Fibroblast of skin of left quadriceps (primary cell): ENCODE measurements at regions not wholly inside any gene's neighbourhood (a gene's known extent, or its start where the extent isn't known, plus 50 kb on each side); places are given as distances from the start of the nearest gene placed in this dataset.
A peak's percentile ranks its signal among the peaks of the same experiment; 100 is the strongest.
"Not testable (repeated sequence)": the region's sequence is repeated elsewhere in the genome, so short reads cannot be mapped to it uniquely, and the experiment has no call there.

Source experiments
- DNase-seq, 2 experiments: peaks; one replicate each; pipeline ENCODE4 v3.0.0-alpha.2; 2013; ENCODE audit warnings: low read depth in 2 of 2

DNA sequence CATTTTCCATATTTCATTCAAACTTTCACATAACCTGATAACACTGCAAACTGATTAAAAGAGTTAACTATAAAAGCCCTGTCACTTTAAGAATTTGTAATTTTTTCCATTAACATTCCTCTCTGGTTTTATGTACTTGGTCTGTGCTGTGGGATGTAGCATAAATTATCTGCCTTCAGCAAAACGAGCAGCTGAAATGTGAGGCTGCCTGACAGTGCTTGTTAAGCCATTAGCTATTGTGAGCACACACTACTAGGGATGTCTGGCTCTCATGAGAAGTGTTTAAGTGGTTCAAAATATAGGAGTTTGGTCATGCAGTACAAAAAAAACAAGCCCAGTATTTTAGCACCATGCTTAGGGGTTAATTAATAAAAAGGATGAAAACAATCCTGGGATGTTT, 63.0 kb downstream of the HOXA1 start:
- DNase-seq = peak; percentile 50 to 54

DNA sequence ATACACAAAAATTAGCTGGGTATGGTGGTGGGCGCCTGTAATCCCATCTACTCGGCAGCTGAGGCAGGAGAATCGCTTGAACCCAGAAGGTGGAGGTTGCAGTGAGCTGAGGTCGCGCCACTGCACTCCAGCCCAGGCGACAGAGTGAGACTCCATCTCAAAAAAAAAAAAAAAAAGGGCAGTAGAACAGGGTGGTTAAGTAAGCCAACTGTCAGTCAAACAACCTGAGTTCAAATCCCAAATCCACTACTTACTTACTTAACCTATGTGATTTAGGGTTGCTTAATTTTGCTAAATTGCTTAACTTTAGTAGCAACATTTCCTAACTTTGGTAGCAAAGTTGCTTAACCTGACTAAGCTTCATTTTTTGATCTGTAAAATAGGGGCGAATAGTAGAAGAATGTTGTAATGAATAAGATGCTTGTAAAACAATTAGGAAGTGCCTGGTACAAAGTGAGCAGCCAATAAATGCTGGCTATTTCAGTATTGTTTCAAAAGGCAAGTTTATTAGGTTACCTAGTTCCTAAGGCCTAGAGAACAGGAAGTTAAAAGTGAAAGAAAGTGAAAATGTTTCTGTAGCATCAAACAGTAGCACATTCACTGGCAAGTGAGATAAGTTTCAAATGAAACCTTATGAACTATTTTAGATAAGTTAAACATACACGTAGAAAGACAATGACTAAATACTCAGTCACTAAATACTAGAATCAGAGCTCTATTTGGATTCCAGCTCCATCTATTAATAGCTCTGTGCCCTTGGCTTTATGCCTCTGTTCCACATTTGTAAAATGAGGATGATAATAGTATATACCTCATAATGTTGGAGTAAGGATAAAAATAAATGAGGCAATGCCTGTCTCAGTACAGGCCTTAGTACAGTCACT, 64.3 kb downstream of the HOXA1 start:
- DNase-seq = peak; percentile 27 to 46

DNA sequence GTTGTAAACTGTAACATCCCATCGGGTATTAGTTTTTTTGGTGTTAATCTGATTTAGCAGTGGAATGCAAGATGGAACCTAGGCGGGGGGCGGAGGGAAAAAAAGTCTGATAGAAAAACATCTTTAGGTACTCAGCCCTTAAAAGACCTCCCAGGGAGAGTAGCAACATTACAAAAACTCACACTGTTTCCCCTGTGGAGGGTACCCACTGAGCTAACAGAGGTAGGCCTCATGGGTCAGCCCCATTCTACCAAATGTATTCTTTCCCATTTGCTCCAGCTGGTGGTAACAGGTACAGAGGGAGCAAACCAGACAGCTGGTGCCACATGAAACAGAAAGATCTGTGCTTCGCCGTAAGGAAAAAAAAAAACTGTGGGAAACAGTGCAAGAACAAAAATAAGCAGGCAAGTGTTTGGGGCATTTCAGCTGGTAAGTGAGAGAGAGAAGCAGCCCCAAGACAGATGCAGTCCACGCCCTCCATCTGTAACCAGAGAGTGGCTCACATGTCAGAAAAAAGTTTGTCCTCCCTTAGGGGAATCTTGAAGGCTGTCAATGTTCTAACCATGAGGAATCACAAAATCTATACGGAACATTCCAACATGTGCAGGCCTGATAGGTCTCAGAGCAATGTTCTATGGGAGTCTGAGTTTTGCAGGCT, 65.3 kb downstream of the HOXA1 start:
- no peak for DNase-seq

DNA sequence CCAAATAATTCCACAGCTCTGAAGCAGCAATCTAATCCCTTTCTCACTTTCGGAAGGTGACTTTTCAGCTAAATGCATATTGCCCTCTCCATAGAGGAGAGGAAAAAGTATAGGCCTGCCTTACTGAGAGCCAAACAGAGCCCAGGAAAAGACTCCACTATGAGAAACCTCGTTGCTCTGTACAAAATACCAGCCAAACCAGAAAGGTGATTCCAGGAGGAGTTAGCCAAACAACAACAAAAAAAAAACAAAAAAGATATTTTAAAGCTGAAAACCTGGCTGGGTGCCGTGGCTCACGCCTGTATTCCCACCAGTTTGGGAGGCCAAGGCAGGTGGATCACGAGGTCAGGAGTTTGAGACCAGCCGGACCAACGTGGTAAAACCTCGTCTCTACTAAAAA, 70.5 kb downstream of the HOXA1 start:
- no peak for DNase-seq

DNA sequence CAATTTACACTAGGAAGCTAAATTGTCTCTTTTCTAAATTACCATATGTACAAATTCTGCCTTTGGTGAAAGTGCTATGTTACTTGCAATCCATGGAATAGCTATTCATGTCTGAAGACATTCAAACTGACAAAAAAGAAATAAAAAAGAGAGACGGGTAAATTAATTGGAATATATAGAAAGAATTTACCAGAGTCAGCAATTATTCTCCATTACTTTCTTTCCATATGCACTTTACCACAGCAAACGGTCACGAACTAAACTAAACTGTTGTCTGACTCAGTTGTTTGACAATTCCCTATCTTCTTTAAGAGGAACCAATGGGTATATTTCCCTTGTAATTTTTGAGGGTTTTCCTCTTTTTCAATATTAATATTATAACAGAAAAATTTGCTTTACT, 85.7 kb downstream of the HOXA1 start:
- no peak for DNase-seq

DNA sequence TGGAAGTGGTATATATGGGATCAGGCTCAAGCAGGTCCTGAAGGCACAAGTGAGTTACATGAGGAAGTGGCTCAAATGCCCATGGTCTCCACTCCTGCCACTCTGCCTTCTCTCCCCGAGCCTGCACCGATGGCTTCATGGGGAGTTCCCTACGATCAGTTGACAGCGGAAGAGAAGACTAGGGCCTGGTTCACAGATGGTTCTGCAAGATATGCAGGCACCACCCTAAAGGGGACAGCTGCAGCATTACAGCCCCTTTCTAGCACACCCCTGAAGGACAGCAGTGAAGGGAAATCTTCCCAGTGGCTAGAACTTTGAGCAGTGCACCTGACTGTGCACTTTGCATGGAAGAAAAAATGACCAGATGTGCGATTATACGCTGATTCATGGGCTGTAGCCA, 95.3 kb downstream of the HOXA1 start:
- DNase-seq = no peak

DNA sequence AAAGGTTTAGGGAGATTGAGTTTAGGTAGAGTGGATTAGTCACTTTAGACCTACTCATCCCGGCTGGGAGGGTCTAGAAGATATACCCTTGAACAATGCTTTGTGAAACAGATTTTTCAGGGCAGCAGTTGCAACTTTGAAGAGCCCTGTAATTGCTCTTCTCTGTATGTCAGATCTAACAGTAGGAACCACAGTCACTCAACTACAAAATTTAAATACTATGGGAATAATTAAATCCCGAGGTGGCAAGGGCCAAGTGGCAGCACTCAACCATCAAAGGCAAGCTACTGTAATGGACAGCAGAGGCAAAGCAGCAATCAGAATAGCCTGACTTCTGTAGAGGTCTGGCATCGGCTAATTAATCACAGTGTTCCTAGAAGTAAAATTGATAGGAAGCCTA, 97.5 kb downstream of the HOXA1 start:
- not testable (repeated sequence) for DNase-seq

DNA sequence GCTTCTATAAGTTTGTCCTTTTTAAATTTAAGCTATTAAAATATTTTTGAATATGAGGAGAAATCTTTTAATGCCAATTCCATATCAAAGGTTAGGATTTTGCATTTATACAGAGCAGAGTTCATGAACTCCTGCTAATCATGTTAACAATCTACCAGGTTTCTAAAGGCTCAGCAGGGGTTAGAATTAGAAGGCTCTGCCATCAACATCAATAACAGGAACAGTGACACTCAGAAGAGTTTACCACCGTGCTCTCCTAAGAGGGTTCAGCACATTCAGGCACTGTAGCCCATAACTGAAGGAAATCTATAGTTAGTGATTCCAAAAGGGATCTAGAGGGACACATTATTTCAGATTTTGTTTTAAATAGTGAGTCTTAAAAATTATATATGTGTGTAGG, 100.1 kb downstream of the HOXA1 start:
- DNase-seq = no peak

DNA sequence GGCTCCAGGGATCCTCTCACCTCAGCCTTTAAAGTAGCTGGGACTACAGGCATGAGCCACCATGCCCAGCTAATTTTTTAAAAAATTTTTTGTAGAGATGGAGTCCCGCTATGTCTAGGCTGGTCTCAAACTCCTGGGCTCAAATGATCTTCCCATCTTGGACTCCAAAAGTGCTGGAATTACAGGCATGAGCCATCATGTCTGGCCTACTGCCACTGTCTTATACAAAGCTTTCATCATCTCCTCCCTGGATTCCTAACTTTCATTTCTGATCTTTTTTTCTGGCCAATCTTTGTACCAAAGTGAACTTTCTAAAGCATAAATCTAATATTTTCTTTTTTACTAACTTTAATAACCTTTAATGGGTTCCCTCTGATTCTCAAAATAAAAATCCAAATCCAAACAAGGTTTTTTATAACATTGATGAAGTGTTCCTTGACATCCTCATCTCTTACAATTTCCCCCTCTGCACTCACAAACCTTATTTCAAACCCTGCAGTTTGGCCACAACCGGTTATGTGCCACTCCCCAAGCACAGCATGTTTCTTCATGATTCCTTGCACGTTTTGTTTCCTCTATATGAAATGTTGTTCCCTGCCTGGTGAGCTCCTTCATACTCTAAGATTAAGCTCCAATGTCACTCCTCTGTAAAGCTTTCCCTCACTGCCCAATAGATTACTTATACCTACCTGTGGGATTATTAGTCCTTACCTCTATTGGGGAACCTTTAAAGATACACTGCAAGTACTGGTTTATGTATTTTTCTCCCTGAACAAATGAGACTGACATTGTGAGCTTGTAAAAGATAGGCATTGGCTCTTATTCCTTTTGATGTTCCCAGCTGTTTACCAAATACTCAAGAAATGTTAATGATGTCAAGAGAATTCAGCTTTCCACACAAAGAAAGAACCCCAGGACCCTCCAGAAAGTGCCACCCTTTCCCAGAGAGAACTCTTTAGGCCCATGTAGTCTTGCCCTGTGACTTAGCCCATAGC, 101.7 kb downstream of the HOXA1 start:
- DNase-seq = peak; percentile 6 to 19

DNA sequence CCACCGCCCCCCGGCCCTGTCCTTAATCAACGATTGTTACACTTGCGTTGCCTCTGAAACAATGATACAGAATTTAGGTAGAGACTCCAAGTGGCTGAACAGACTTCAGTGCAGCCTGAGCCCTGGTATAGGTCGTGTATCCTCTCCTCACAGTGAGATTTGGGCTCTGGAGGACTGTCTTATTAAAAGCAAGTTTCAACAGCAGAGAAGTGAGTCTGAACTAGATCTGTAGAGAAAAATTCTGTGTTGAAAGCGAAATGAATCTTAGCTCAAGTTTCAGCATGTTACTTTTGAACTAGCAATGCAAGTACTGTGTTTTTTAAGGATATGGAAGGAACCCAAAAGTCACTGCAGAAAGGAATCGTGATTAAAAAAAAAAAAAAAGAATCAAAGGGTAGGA, 103.1 kb downstream of the HOXA1 start:
- no peak for DNase-seq

DNA sequence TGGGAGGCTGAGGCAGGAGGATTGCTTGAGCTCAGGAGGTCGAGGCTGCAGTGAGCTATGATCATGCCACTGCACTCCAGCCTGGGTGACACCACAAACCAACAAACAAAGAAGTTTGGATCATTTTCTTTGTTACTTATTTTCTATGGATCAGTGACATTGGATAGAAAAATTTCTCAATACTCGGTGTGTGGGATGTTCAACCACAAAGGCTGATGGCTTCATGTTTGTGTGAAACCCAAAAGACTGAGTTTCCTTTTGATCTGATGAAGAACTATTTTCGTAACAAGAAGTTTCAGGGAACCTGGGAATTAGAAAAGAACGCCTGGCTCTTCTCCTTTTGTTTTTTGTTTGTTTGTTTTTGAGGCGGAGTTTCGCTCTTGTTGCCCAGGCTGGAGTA, 104.0 kb downstream of the HOXA1 start:
- no peak for DNase-seq

DNA sequence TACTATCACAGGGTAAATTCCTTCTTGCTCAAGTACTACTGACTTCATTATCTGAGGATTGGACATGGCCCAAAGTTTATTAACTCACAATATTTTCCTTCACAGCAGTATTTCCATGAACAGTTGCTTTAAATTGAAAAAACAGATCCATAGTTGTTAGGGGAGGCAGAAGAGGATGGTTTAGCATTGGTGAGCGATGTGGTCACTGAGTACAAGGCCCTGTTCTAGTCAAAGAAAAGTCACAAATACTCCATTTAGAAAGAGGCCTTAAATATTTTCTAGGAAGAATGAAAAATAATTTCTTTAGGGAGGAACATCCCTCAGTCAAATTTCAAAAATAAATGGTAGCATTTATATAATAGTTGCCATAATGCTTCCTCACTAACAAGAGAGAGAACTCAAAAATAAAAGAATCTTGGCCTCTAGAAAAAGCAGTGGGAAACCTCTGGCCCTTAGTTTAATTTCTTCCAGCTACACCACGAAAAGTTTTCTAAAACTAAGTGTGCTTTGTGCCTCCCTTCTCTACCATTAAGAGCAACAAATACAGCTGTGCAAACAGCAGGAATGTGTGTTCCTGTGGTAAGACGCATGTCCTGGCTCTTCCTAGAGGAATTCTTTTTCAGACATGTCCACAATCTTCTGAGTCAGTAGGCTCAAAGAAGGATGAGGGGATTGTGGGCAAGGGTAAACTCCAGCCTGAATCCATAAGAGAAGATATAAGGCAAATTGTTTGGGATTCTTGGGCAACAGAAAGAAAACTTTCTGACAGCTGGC, 105.7 kb downstream of the HOXA1 start:
- no peak for DNase-seq

DNA sequence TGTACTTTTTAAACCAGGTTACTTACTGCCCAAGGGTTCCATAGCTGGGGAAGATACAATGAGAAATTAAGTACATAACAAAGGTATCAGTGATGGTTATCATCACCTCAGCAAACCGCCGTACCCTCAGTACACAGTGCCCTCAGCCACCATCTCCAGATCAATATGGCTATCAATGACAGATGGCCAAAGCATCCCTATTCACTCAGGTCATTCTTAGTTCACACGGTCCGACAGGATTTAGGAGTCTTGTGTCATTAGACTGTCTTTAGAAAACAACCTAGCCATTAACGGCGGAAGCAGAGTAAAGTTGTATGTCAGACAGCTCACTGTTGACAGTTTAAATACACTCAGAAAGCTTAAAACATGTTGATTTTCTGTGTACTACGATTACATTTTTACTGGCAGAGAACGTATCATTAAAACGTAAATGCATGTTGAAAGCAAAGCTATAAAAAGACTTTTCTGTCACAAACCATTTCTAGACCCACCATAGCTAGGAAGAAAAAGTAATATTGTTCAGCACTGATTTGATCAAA, 106.9 kb downstream of the HOXA1 start:
- no peak for DNase-seq

DNA sequence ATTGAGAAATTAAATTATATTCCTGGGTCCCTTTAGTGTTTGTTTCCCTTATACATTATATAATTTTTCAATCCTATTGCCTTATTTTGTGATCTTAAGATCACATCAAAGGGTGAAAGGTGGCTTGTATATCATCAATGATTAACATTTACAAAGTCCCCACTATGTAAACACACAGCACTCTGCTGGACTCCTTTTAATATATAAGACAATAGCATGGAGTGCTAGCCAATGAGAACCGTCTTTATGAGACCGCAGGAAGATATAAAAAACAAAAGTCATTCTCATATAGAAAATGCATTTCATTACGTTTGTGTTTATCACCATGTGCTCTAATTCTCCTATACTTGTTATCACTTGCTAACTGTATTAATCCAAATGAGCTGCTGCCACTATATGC, 108.5 kb downstream of the HOXA1 start:
- no peak for DNase-seq

DNA sequence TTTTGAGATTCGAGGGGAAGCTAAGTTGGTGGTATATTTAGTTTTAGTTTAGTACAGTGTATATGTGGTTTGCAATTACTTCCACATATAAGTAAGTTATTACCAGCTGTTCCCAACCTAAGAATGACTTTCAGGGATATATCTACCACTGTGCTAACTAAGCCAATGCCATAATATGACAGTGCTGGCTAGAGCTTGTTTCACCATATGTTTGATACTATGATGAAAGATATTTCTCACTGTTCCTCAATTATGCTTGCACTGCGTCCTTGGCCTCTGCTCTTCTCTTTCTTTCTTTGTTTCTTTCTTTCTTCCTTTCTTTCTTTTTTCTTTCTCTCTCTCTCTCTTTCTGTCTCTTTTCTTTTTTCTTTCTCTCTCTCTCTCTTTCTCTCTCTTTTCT, 113.8 kb upstream of the SKAP2 start:
- DNase-seq = no peak

DNA sequence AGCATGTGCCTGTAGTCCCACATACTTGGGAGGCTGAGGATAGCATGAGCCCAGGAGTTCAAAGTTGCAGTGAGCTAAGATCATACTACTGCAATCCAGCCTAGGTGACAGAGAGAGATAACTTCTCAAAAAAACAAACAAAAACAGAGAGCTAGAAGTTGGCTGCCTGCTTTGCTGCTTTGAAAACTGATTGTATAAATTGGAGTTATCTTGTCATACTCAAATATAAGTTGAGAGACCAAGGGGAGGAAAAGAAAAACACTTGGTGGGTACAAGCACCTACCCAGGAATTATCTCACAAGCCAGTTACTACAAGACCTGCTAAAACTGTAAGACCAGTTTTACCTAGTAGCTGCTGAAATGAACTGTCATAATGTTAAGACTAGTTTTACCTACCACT, 112.5 kb upstream of the SKAP2 start:
- no peak for DNase-seq

DNA sequence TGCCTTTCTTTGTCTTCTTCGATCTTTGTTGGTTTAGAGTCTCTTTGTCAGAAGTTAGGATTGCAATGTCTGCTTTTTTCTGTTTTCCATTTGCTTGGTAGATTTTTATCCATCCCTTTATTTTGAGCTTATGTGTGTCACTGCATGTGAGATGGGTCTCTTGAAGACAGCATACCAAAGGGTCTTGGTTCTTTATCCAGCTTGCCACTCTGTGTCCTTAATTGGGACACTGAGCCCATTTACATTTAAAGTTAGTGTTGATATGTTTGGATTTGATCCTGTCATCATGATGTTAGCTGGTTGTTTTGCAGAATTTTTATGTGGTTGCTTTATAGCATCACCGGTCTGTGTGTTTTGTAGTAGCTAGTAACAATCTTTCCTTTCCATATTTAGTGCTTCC, 107.5 kb upstream of the SKAP2 start:
- DNase-seq = not testable (repeated sequence)

DNA sequence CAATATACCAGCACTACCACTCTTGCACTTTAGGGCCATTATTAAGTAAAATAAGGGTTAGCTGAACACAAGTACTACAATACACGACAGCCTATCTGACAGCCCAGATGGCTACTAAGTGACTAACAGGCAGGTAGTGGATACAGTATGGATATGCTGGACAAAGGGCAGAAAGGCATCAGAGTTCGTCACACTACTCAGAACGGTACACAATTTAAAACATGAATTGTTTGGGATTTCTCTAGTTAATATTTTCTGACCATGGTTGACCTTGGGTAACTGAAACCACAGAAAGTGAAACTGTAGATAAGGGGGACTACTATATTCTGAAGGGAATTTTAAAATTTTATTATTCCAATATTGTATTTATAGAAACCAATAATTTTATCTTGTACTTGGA, 101.3 kb upstream of the SKAP2 start:
- DNase-seq = no peak

DNA sequence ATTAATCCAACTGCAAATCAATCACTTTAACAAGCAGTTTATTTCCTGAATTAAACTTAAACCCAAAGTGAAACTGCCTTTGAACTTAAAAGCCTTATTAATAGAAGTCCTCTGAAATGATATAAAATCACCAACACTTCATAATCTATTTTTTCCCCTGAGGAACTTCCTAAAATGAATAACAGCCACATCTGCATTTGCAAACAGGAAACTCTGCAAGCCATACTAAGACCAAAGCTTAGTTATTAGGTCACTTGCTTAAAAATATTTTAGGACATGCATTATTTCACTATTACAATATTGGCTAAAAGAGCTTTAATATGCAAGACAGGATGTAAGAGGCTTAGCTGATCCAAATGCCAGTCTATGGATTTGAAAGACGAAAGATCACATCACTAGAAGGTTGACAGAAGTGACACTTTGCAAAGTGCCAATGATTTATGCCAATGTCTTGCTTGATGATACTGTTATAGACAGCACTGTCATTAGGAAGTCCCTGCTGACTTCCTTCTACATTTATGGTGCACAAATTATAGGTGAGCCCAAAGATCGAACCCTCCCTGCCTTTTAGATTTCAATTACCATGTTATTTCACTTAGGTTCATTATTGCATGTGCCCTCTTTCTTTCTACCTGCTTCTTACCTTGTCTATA, 99.9 kb upstream of the SKAP2 start:
- DNase-seq = no peak

DNA sequence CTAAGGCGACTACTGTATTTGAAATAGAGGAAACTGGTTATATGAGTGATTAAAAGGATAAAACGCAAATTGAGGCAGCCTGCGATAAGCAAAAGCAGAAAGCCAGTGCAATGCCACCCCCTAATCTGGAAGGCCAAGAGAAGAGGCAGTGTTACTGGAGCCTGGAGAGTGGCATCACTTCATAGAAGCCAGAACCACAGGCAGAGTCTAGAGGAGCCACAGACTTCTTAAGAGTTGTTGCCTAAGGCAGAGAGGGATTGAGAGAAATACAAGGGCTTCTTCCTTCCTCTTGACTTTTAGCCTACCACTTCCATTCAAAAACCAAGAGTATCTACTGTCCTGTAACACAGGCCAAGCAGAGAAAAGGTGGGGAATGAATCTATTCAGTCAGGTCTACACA, 94.9 kb upstream of the SKAP2 start:
- no peak for DNase-seq

DNA sequence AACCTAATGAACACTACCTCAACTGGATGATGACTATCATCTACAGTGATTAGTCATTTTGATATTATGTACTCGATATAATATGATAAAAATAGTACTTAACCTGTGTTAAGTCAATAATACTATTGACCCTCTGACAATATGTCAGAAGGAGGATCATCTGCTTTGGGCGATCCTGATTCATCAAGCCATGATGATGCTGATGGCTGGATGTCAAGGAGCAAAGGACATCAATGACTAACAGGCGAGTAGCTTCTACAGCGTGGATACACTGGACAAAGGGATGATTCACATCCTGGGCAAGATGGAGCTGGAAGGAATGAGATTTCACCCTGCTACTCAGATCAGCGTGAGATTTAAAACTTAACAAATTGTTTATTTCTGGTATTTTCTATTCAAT, 94.4 kb upstream of the SKAP2 start:
- no peak for DNase-seq
